K562 (cell line): ENCODE measurements at regions not wholly inside any gene's neighbourhood (a gene's known extent, or its start where the extent isn't known, plus 50 kb on each side); places are given as distances from the start of the nearest gene placed in this dataset.

Source experiments
- CHD2 ChIP-seq: IDR thresholded peaks from 2 replicates; pipeline ENCODE4 v1.6.1; 2011; ENCODE audit warnings: low read depth, low read length
- CTCF ChIP-seq, 3 experiments: IDR thresholded peaks in 2 of 3; conservative IDR thresholded peaks in 1 of 3; 2 replicates each; pipeline ENCODE4 v1.5.1; 2011 to 2012; ENCODE audit warnings: low read length in 3 of 3, mild to moderate bottlenecking in 3 of 3, control low read depth in 2 of 3, improper control_type of control experiment in 1 of 3, inconsistent platforms in 1 of 3, low read depth in 1 of 3, mixed read lengths in 1 of 3, moderate library complexity in 1 of 3; ENCODE audit not compliant: insufficient read depth in 2 of 3
- JUNB ChIP-seq: fragments of 450-650 bp; formaldehyde crosslinking; conservative IDR thresholded peaks from 2 replicates; pipeline ENCODE4 v1.4.0; 2020; ENCODE audit warnings: mild to moderate bottlenecking
- KLF6 ChIP-seq: fragments of 250-450 bp; sonication (Bioruptor Pico); IDR thresholded peaks from 2 replicates; pipeline ENCODE4 v1.4.0; 2020; ENCODE audit warnings: mild to moderate bottlenecking, moderate library complexity, borderline replicate concordance
- L3MBTL2 ChIP-seq: fragments of 450-650 bp; IDR thresholded peaks from 2 replicates; pipeline ENCODE4 v1.6.1; 2016; ENCODE audit warnings: mild to moderate bottlenecking, moderate library complexity
- MAX ChIP-seq: sonication (generic); formaldehyde crosslinking; IDR thresholded peaks from 2 replicates; pipeline ENCODE4 v1.9.0; 2022; ENCODE audit warnings: mild to moderate bottlenecking, missing genetic modification reagents
- NFATC3 ChIP-seq: fragments of 450-650 bp; IDR thresholded peaks from 2 replicates; pipeline ENCODE4 v1.6.1; 2017; ENCODE audit warnings: mild to moderate bottlenecking
- POLR2A ChIP-seq: fragments of 450-650 bp; conservative IDR thresholded peaks from 2 replicates; pipeline ENCODE4 v1.6.1; 2016
- TEAD2 ChIP-seq: fragments of 450-650 bp; IDR thresholded peaks from 2 replicates; pipeline ENCODE4 v1.6.1; 2016; ENCODE audit warnings: missing genetic modification characterization, control low read depth, missing compliant biosample characterization
- ZBTB43 ChIP-seq: sonication (generic); formaldehyde crosslinking; IDR thresholded peaks from 2 replicates; pipeline ENCODE4 v1.8.0; 2023; ENCODE audit warnings: mild to moderate bottlenecking, missing genetic modification reagents
- ZBTB8A ChIP-seq: fragments of 450-650 bp; IDR thresholded peaks from 2 replicates; pipeline ENCODE4 v1.6.1; 2018; ENCODE audit warnings: mild to moderate bottlenecking, moderate library complexity; ENCODE audit not compliant: partially characterized antibody
- ZNF121 ChIP-seq: sonication (generic); formaldehyde crosslinking; conservative IDR thresholded peaks from 2 replicates; pipeline ENCODE4 v1.8.0; 2022; ENCODE audit warnings: missing genetic modification reagents
- ZNF24 ChIP-seq: fragments of 450-650 bp; IDR thresholded peaks from 2 replicates; pipeline ENCODE4 v1.6.1; 2016

DNA sequence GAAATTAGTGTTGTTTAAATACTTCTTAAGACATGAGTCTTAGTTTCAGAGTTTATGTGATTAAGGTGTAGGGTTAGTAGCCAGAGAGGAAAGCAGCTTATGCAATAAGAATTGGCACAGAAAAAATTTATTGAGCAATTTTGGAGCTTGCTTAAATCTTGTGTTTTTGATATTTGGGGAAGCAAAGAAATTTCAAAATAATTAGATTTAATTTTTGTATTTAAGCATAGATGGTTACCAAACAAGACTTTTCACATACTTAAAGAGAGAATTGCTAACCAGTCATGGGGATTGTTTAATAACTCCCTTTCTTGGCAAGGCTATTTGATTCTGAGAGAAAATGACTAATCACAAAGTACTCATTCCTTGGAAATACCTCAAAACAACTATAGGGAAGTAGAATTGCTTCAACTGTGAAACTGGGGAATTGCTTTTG, 202.0 kb upstream of the GRID2 start:
- TF ChIP-seq CHD2 (no peak), TEAD2 (tag) (no peak), JUNB (CRISPR knock-in tag) (no peak), ZBTB43 (CRISPR knock-in tag) (no peak), KLF6 (CRISPR knock-in tag) (no peak), ZNF24 (no peak), ZBTB8A (no peak), ZNF121 (CRISPR knock-in tag) (no peak), MAX (CRISPR knock-in tag) (no peak), NFATC3 (no peak), CTCF (IDR thresholded peaks at IDR 0.05 in 2 of 3, conservative IDR thresholded peaks at IDR 0.05 in 1 of 3; ENCODE audit: insufficient read depth in 2 of 3, low read depth in 1 of 3, low read length in 3 of 3) (no peak), L3MBTL2 (no peak), POLR2A (no peak)
